Adrenal gland (tissue), 5 donors: ENCODE measurements at regions not wholly inside any gene's neighbourhood (a gene's known extent, or its start where the extent isn't known, plus 50 kb on each side); places are given as distances from the start of the nearest gene placed in this dataset.

Experiments used
- POLR2A ChIP-seq, 2 donors: fragments of 450-650 bp; IDR thresholded peaks; one replicate each; pipeline ENCODE4 v1.6.1; 2017; ENCODE audit warnings: antibody characterized with exemption in 2 of 2, mild to moderate bottlenecking in 2 of 2, moderate library complexity in 1 of 2
- TF ChIP-seq, protein P1 (sequence below), 6 experiments: fragments of 450-650 bp in 4 of 6; fragments of 200-600 bp in 2 of 6; sonication (generic) in 1 of 6; IDR thresholded peaks; 1 replicate in 5 of 6; 2 replicates in 1 of 6; pipeline versions ENCODE4 v1.5.1 to v1.8.0; 2016 to 2021; ENCODE audit warnings: antibody characterized with exemption in 6 of 6, mild to moderate bottlenecking in 2 of 6, moderate library complexity in 1 of 6
- donor health status: DM: no; HTN: no; CAD: no.

DNA sequence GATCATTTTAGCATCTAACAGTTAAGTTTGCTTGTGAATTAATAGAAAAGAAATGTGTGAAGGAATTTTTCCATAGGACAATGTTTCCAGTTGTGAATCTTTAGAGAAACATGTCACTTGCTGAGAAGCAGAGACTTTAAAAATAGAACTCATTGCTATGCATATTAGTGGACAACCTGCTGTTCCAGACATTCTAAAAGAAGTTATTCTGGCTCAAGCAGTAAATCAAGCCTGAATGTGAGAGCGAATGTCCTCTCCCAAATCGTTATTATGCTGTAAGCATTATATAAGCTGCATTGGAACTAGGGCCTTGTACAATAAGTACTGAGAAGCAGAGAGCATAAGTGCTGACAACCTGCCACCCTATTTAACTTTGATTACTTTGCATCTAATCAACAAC is 990.9 kb downstream of the PLOD2 start:
- TF ChIP-seq, protein P1, sequence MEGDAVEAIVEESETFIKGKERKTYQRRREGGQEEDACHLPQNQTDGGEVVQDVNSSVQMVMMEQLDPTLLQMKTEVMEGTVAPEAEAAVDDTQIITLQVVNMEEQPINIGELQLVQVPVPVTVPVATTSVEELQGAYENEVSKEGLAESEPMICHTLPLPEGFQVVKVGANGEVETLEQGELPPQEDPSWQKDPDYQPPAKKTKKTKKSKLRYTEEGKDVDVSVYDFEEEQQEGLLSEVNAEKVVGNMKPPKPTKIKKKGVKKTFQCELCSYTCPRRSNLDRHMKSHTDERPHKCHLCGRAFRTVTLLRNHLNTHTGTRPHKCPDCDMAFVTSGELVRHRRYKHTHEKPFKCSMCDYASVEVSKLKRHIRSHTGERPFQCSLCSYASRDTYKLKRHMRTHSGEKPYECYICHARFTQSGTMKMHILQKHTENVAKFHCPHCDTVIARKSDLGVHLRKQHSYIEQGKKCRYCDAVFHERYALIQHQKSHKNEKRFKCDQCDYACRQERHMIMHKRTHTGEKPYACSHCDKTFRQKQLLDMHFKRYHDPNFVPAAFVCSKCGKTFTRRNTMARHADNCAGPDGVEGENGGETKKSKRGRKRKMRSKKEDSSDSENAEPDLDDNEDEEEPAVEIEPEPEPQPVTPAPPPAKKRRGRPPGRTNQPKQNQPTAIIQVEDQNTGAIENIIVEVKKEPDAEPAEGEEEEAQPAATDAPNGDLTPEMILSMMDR (IDR thresholded peaks at IDR 0.05) = no peak
- no peak for TF ChIP-seq POLR2A (IDR thresholded peaks at IDR 0.05)
